ENCODE measurements at regions not wholly inside any gene's neighbourhood (a gene's known extent, or its start where the extent isn't known, plus 50 kb on each side); places are given as distances from the start of the nearest gene placed in this dataset.
"Not testable (repeated sequence)": the region's sequence is repeated elsewhere in the genome, so short reads cannot be mapped to it uniquely, and the experiment has no call there.

DNA sequence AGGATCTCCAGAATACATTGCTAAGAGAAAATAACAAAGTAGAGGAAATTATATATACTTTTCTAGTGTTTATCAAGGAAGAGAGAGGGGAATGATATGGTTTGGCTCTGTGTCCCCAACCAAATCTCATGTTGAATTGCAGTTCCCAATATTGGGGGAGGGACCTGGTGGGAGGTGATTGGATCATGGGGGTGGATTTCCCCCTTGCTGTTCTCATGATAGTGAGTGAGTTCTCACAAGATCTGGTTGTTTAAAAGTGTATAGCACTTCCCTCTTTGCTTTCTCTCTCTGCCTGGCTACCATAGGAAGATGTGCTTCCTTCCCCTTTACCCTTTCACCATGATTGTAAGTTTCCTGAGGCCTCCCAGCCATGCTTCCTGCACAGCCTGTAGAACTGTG is 337.9 kb downstream of the SEMA3D start:
- not testable (repeated sequence) for H3K27ac ChIP-seq (ENCODE audit: low read depth); H3K36me3 ChIP-seq (ENCODE audit: insufficient read depth); H3K4me1 Mint-ChIP-seq; H3K36me3 Mint-ChIP-seq (ENCODE audit: low read depth); H3K4me3 Mint-ChIP-seq; ATAC-seq; H3K4me3 ChIP-seq; H3K27ac Mint-ChIP-seq; H3K27me3 Mint-ChIP-seq (ENCODE audit: insufficient read depth, low read depth, poor library complexity); H3K79me2 ChIP-seq (replicated peaks; ENCODE audit: insufficient read depth); DNase-seq (ENCODE audit: low spot score); H3K4me2 ChIP-seq; H3K9me2 ChIP-seq (ENCODE audit: insufficient read depth); H2AFZ ChIP-seq; H3K4me1 ChIP-seq (ENCODE audit: insufficient read depth); H3F3A ChIP-seq (replicated peaks; ENCODE audit: low read depth); H3K9me3 Mint-ChIP-seq; H4K20me1 ChIP-seq (replicated peaks; ENCODE audit: insufficient read depth); H3K27me3 ChIP-seq (ENCODE audit: insufficient read depth)

DNA sequence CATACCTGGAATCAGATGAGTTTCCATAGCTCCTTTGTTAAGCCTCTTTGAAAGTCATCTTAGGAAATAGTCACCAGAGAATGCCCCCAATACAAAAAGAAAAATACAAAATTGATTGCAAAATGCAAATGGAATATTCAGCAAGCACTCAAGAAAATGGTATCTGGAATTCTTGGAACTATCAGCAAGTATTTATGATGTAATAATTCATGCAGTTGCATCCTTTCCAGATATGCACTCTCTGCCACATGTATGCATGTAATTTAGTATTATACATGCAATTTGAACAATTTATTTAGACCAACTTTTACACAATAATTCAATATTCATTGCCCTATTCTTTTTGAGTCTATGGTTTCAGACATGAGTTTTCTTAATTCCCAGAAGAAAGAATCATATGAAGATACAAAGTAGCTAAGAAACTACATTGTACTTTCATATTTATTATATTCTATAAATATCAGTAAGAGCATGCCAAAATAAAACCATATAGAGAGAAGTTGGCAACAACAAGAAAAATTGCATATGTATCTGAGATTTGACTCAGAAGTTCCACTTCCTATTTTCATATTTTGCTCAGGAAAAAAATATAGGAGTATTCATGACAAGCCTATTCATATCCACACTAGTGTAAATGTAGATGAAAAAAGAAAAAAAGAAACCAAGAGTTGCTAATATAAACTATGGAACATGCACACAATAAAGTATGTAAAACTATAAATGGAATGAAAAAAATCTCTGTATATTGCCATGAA is 338.5 kb downstream of the SEMA3D start:
- H3K27ac ChIP-seq (ENCODE audit: low read depth), result no peak overlapping the region
- H3K4me2 ChIP-seq, result no peak overlapping the region
- H3K4me3 ChIP-seq, result no peak overlapping the region
- no peaks in the 10 kb centered on the region for H3K4me1 ChIP-seq (ENCODE audit: insufficient read depth)
- no peaks in the 10 kb centered on the region for H3K36me3 ChIP-seq (ENCODE audit: insufficient read depth)
- H3K27ac Mint-ChIP-seq, result no peak overlapping the region
- no peak overlapping the region for H3K4me3 Mint-ChIP-seq
- H2AFZ ChIP-seq, result no peak overlapping the region
- no peaks in the 10 kb centered on the region for H3K36me3 Mint-ChIP-seq (ENCODE audit: low read depth)
- no peaks in the 10 kb centered on the region for H3K79me2 ChIP-seq (replicated peaks; ENCODE audit: insufficient read depth)
- no peaks in the 10 kb centered on the region for H3K9me2 ChIP-seq (ENCODE audit: insufficient read depth)
- no peak for ATAC-seq
- H4K20me1 ChIP-seq (replicated peaks; ENCODE audit: insufficient read depth), result no peaks in the 10 kb centered on the region
- no peaks in the 10 kb centered on the region for H3F3A ChIP-seq (replicated peaks; ENCODE audit: low read depth)
- no peak for DNase-seq (ENCODE audit: low spot score)
- H3K4me1 Mint-ChIP-seq, result peaks cover 4% of the 10 kb centered on the region; the same call in 2 of the 3 replicates
- peaks cover 2% of the 10 kb centered on the region for H3K27me3 Mint-ChIP-seq (ENCODE audit: insufficient read depth, low read depth, poor library complexity)
- H3K9me3 Mint-ChIP-seq, result no peaks in the 10 kb centered on the region
- no peaks in the 10 kb centered on the region for H3K27me3 ChIP-seq (ENCODE audit: insufficient read depth)
- TF ChIP-seq EZH2phosphoT487 (IDR thresholded peaks at IDR 0.05; ENCODE audit: unreplicated experiment), result no peak
- TF ChIP-seq JUNB (IDR thresholded peaks at IDR 0.05; ENCODE audit: unreplicated experiment), result no peak
- no peak for TF ChIP-seq ZNF331 (CRISPR knock-in tag; IDR thresholded peaks at IDR 0.05; ENCODE audit: low read depth)
- TF ChIP-seq, protein P1, sequence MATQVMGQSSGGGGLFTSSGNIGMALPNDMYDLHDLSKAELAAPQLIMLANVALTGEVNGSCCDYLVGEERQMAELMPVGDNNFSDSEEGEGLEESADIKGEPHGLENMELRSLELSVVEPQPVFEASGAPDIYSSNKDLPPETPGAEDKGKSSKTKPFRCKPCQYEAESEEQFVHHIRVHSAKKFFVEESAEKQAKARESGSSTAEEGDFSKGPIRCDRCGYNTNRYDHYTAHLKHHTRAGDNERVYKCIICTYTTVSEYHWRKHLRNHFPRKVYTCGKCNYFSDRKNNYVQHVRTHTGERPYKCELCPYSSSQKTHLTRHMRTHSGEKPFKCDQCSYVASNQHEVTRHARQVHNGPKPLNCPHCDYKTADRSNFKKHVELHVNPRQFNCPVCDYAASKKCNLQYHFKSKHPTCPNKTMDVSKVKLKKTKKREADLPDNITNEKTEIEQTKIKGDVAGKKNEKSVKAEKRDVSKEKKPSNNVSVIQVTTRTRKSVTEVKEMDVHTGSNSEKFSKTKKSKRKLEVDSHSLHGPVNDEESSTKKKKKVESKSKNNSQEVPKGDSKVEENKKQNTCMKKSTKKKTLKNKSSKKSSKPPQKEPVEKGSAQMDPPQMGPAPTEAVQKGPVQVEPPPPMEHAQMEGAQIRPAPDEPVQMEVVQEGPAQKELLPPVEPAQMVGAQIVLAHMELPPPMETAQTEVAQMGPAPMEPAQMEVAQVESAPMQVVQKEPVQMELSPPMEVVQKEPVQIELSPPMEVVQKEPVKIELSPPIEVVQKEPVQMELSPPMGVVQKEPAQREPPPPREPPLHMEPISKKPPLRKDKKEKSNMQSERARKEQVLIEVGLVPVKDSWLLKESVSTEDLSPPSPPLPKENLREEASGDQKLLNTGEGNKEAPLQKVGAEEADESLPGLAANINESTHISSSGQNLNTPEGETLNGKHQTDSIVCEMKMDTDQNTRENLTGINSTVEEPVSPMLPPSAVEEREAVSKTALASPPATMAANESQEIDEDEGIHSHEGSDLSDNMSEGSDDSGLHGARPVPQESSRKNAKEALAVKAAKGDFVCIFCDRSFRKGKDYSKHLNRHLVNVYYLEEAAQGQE (IDR thresholded peaks at IDR 0.05; ENCODE audit: unreplicated experiment), result no peak
- TF ChIP-seq, protein P2, sequence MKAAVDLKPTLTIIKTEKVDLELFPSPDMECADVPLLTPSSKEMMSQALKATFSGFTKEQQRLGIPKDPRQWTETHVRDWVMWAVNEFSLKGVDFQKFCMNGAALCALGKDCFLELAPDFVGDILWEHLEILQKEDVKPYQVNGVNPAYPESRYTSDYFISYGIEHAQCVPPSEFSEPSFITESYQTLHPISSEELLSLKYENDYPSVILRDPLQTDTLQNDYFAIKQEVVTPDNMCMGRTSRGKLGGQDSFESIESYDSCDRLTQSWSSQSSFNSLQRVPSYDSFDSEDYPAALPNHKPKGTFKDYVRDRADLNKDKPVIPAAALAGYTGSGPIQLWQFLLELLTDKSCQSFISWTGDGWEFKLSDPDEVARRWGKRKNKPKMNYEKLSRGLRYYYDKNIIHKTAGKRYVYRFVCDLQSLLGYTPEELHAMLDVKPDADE (IDR thresholded peaks at IDR 0.05), result no peak
- TF ChIP-seq, protein P3, sequence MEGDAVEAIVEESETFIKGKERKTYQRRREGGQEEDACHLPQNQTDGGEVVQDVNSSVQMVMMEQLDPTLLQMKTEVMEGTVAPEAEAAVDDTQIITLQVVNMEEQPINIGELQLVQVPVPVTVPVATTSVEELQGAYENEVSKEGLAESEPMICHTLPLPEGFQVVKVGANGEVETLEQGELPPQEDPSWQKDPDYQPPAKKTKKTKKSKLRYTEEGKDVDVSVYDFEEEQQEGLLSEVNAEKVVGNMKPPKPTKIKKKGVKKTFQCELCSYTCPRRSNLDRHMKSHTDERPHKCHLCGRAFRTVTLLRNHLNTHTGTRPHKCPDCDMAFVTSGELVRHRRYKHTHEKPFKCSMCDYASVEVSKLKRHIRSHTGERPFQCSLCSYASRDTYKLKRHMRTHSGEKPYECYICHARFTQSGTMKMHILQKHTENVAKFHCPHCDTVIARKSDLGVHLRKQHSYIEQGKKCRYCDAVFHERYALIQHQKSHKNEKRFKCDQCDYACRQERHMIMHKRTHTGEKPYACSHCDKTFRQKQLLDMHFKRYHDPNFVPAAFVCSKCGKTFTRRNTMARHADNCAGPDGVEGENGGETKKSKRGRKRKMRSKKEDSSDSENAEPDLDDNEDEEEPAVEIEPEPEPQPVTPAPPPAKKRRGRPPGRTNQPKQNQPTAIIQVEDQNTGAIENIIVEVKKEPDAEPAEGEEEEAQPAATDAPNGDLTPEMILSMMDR (conservative IDR thresholded peaks at IDR 0.05; ENCODE audit: low read depth in 2 of 2), result no peak
- no peak for TF ChIP-seq POLR2AphosphoS5 (IDR thresholded peaks at IDR 0.05; ENCODE audit: low read depth)
- TF ChIP-seq, protein P4, sequence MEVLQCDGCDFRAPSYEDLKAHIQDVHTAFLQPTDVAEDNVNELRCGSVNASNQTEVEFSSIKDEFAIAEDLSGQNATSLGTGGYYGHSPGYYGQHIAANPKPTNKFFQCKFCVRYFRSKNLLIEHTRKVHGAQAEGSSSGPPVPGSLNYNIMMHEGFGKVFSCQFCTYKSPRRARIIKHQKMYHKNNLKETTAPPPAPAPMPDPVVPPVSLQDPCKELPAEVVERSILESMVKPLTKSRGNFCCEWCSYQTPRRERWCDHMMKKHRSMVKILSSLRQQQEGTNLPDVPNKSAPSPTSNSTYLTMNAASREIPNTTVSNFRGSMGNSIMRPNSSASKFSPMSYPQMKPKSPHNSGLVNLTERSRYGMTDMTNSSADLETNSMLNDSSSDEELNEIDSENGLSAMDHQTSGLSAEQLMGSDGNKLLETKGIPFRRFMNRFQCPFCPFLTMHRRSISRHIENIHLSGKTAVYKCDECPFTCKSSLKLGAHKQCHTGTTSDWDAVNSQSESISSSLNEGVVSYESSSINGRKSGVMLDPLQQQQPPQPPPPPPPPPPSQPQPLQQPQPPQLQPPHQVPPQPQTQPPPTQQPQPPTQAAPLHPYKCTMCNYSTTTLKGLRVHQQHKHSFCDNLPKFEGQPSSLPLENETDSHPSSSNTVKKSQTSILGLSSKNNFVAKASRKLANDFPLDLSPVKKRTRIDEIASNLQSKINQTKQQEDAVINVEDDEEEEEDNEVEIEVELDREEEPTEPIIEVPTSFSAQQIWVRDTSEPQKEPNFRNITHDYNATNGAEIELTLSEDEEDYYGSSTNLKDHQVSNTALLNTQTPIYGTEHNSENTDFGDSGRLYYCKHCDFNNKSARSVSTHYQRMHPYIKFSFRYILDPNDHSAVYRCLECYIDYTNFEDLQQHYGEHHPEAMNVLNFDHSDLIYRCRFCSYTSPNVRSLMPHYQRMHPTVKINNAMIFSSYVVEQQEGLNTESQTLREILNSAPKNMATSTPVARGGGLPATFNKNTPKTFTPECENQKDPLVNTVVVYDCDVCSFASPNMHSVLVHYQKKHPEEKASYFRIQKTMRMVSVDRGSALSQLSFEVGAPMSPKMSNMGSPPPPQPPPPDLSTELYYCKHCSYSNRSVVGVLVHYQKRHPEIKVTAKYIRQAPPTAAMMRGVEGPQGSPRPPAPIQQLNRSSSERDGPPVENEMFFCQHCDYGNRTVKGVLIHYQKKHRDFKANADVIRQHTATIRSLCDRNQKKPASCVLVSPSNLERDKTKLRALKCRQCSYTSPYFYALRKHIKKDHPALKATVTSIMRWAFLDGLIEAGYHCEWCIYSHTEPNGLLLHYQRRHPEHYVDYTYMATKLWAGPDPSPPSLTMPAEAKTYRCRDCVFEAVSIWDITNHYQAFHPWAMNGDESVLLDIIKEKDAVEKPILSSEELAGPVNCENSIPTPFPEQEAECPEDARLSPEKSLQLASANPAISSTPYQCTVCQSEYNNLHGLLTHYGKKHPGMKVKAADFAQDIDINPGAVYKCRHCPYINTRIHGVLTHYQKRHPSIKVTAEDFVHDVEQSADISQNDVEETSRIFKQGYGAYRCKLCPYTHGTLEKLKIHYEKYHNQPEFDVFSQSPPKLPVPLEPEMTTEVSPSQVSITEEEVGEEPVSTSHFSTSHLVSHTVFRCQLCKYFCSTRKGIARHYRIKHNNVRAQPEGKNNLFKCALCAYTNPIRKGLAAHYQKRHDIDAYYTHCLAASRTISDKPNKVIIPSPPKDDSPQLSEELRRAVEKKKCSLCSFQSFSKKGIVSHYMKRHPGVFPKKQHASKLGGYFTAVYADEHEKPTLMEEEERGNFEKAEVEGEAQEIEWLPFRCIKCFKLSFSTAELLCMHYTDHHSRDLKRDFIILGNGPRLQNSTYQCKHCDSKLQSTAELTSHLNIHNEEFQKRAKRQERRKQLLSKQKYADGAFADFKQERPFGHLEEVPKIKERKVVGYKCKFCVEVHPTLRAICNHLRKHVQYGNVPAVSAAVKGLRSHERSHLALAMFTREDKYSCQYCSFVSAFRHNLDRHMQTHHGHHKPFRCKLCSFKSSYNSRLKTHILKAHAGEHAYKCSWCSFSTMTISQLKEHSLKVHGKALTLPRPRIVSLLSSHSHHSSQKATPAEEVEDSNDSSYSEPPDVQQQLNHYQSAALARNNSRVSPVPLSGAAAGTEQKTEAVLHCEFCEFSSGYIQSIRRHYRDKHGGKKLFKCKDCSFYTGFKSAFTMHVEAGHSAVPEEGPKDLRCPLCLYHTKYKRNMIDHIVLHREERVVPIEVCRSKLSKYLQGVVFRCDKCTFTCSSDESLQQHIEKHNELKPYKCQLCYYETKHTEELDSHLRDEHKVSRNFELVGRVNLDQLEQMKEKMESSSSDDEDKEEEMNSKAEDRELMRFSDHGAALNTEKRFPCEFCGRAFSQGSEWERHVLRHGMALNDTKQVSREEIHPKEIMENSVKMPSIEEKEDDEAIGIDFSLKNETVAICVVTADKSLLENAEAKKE (CRISPR knock-in tag; IDR thresholded peaks at IDR 0.05), result no peak

All from GM23338 (cell line).